ENCODE measurements at regions not wholly inside any gene's neighbourhood (a gene's known extent, or its start where the extent isn't known, plus 50 kb on each side); places are given as distances from the start of the nearest gene placed in this dataset.

GRCh38 chr14:22296722-22297121, 292.3 kb downstream of the DAD1 start:
- DNase-seq (ENCODE audit: low spot score in 2 of 2) = no peak
- H3K27me3 ChIP-seq = no peaks in the 10 kb centered on the region
- H3K36me3 ChIP-seq = no peaks in the 10 kb centered on the region
- 26% methylated on average over 3 of the region's 3 CpGs for WGBS
- TF ChIP-seq POLR2AphosphoS5 (IDR thresholded peaks at IDR 0.05) (no peak), POLR2A (IDR thresholded peaks at IDR 0.05) (no peak), EP300 (IDR thresholded peaks at IDR 0.05) (no peak)
- TF ChIP-seq, protein P1, sequence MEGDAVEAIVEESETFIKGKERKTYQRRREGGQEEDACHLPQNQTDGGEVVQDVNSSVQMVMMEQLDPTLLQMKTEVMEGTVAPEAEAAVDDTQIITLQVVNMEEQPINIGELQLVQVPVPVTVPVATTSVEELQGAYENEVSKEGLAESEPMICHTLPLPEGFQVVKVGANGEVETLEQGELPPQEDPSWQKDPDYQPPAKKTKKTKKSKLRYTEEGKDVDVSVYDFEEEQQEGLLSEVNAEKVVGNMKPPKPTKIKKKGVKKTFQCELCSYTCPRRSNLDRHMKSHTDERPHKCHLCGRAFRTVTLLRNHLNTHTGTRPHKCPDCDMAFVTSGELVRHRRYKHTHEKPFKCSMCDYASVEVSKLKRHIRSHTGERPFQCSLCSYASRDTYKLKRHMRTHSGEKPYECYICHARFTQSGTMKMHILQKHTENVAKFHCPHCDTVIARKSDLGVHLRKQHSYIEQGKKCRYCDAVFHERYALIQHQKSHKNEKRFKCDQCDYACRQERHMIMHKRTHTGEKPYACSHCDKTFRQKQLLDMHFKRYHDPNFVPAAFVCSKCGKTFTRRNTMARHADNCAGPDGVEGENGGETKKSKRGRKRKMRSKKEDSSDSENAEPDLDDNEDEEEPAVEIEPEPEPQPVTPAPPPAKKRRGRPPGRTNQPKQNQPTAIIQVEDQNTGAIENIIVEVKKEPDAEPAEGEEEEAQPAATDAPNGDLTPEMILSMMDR (IDR thresholded peaks at IDR 0.05) = no peak
- no peak overlapping the region for H3K27ac ChIP-seq
- no peaks in the 10 kb centered on the region for H3K9me3 ChIP-seq
- H3K4me3 ChIP-seq = no peak overlapping the region
- no peaks in the 10 kb centered on the region for H3K4me1 ChIP-seq

- 81% methylated on average over 7 of the region's 7 CpGs for WGBS
- no peaks in the 10 kb centered on the region for H3K36me3 ChIP-seq
- no peak overlapping the region for H3K27ac ChIP-seq
- H3K9me3 ChIP-seq = no peaks in the 10 kb centered on the region
- no peaks in the 10 kb centered on the region for H3K4me1 ChIP-seq
- H3K27me3 ChIP-seq = no peaks in the 10 kb centered on the region
- no peak overlapping the region for H3K4me3 ChIP-seq
- DNase-seq (ENCODE audit: low spot score in 2 of 2) = no peak
- no peak for TF ChIP-seq POLR2AphosphoS5 (IDR thresholded peaks at IDR 0.05)
- no peak for TF ChIP-seq EP300 (IDR thresholded peaks at IDR 0.05)
- TF ChIP-seq, protein P1 (IDR thresholded peaks at IDR 0.05) = no peak
- TF ChIP-seq POLR2A (IDR thresholded peaks at IDR 0.05) = no peak
Observed at GRCh38 chr14:22296088-22296487, 292.9 kb downstream of the DAD1 start.

DNA sequence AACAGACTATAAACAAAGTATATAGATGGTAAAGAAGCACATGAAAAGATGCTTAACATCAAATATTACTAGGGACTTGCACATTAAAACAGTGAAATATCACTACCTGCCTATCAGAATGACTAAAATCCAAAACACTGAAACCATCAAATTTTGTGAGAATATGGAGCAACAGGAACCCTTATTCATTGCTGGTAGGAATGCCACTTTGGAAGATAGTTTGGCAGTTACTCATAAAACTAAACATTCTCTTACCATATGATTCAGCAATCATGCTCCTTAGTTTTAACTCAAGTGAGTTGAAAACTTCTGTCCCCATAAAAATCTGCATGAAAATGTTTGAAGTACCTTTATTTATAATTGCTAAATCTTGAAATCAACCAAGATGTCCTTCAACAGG, 297.6 kb downstream of the DAD1 start:
- H3K4me1 ChIP-seq = no peaks in the 10 kb centered on the region
- DNase-seq (ENCODE audit: low spot score in 2 of 2) = no peak
- TF ChIP-seq, protein P1 (IDR thresholded peaks at IDR 0.05) = no peak
- TF ChIP-seq POLR2A (IDR thresholded peaks at IDR 0.05) (no peak), POLR2AphosphoS5 (IDR thresholded peaks at IDR 0.05) (no peak), EP300 (IDR thresholded peaks at IDR 0.05) (no peak)
- no peak overlapping the region for H3K27ac ChIP-seq
- no peaks in the 10 kb centered on the region for H3K36me3 ChIP-seq
- H3K4me3 ChIP-seq = no peak overlapping the region
- no peaks in the 10 kb centered on the region for H3K27me3 ChIP-seq
- H3K9me3 ChIP-seq = no peaks in the 10 kb centered on the region

GRCh38 chr14:22289570-22289969, 299.5 kb downstream of the DAD1 start:
- H3K27me3 ChIP-seq = no peaks in the 10 kb centered on the region
- H3K4me1 ChIP-seq = no peaks in the 10 kb centered on the region
- H3K4me3 ChIP-seq = no peak overlapping the region
- no peaks in the 10 kb centered on the region for H3K9me3 ChIP-seq
- TF ChIP-seq EP300 (IDR thresholded peaks at IDR 0.05) (no peak), POLR2AphosphoS5 (IDR thresholded peaks at IDR 0.05) (no peak), POLR2A (IDR thresholded peaks at IDR 0.05) (no peak)
- TF ChIP-seq, protein P1 (IDR thresholded peaks at IDR 0.05) = no peak
- DNase-seq (ENCODE audit: low spot score in 2 of 2) = no peak
- WGBS = 50% methylated on average over 1 of the region's 1 CpG
- no peak overlapping the region for H3K27ac ChIP-seq
- H3K36me3 ChIP-seq = no peaks in the 10 kb centered on the region

- no peak overlapping the region for H3K4me3 ChIP-seq
- H3K27me3 ChIP-seq = no peaks in the 10 kb centered on the region
- no peaks in the 10 kb centered on the region for H3K9me3 ChIP-seq
- no peak overlapping the region for H3K27ac ChIP-seq
- no peak for DNase-seq (ENCODE audit: low spot score in 2 of 2)
- H3K36me3 ChIP-seq = no peaks in the 10 kb centered on the region
- H3K4me1 ChIP-seq = no peaks in the 10 kb centered on the region
- 85% methylated on average over 3 of the region's 3 CpGs for WGBS
- TF ChIP-seq, protein P1 (IDR thresholded peaks at IDR 0.05) = no peak
- TF ChIP-seq POLR2AphosphoS5 (IDR thresholded peaks at IDR 0.05) = no peak
Observed at GRCh38 chr14:22285991-22286390, 303.0 kb downstream of the DAD1 start.
